ENCODE measurements at regions not wholly inside any gene's neighbourhood (a gene's known extent, or its start where the extent isn't known, plus 50 kb on each side); places are given as distances from the start of the nearest gene placed in this dataset.

GRCh38 chr5:124477062-124477461 lies 269.4 kb downstream of the ZNF608 start:
- intact Hi-C loops (cut with DNase I; ENCODE audit: low total_unique reads): no loop called here
- no peaks in the 10 kb centered on the region for H3K27me3 ChIP-seq (replicated peaks in 1 of 7)
- no peak overlapping the region for H3K4me3 ChIP-seq
- H3K36me3 ChIP-seq: no peaks in the 10 kb centered on the region
- no peaks in the 10 kb centered on the region for H3K9me3 ChIP-seq
- DNase-seq: no peak
- no peaks in the 10 kb centered on the region for H3K4me1 ChIP-seq
- no peak for TF ChIP-seq POLR2A (IDR thresholded peaks at IDR 0.05)
- TF ChIP-seq POLR2AphosphoS5 (IDR thresholded peaks at IDR 0.05): no peak
- TF ChIP-seq, protein P1, sequence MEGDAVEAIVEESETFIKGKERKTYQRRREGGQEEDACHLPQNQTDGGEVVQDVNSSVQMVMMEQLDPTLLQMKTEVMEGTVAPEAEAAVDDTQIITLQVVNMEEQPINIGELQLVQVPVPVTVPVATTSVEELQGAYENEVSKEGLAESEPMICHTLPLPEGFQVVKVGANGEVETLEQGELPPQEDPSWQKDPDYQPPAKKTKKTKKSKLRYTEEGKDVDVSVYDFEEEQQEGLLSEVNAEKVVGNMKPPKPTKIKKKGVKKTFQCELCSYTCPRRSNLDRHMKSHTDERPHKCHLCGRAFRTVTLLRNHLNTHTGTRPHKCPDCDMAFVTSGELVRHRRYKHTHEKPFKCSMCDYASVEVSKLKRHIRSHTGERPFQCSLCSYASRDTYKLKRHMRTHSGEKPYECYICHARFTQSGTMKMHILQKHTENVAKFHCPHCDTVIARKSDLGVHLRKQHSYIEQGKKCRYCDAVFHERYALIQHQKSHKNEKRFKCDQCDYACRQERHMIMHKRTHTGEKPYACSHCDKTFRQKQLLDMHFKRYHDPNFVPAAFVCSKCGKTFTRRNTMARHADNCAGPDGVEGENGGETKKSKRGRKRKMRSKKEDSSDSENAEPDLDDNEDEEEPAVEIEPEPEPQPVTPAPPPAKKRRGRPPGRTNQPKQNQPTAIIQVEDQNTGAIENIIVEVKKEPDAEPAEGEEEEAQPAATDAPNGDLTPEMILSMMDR (IDR thresholded peaks at IDR 0.05 in 8 of 11, conservative IDR thresholded peaks at IDR 0.05 in 3 of 11): no peak
- 75 to 96% (median 81%) methylated on average over 1 of the region's 1 CpG for WGBS, 5 donors
- no peak overlapping the region for H3K27ac ChIP-seq

GRCh38 chr5:124474528-124475215 lies 271.8 kb downstream of the ZNF608 start:
- intact Hi-C loops (cut with DNase I; ENCODE audit: low total_unique reads): no loop called here
- Histone ChIP-seq H3K9me3 (no peaks in the 10 kb centered on the region), H3K4me3 (no peak overlapping the region), H3K27ac (no peak overlapping the region), H3K36me3 (no peaks in the 10 kb centered on the region), H3K27me3 (replicated peaks in 1 of 7) (no peaks in the 10 kb centered on the region), H3K4me1 (no peaks in the 10 kb centered on the region)
- 79 to 89% (median 84%) methylated on average over 3 of the region's 3 CpGs for WGBS, 5 donors
- DNase-seq: no peak
- TF ChIP-seq POLR2A (IDR thresholded peaks at IDR 0.05): no peak
- TF ChIP-seq, protein P1 (IDR thresholded peaks at IDR 0.05 in 8 of 11, conservative IDR thresholded peaks at IDR 0.05 in 3 of 11): no peak
- TF ChIP-seq POLR2AphosphoS5 (IDR thresholded peaks at IDR 0.05): no peak

GRCh38 chr5:124468671-124469411 lies 277.6 kb downstream of the ZNF608 start:
- TF ChIP-seq, protein P1 (IDR thresholded peaks at IDR 0.05 in 8 of 11, conservative IDR thresholded peaks at IDR 0.05 in 3 of 11): no peak
- TF ChIP-seq POLR2A (IDR thresholded peaks at IDR 0.05): no peak
- no peak for TF ChIP-seq POLR2AphosphoS5 (IDR thresholded peaks at IDR 0.05)
- DNase-seq: no peak
- Histone ChIP-seq H3K27ac (no peak overlapping the region), H3K27me3 (replicated peaks in 1 of 7) (no peaks in the 10 kb centered on the region), H3K36me3 (no peaks in the 10 kb centered on the region), H3K4me3 (no peak overlapping the region), H3K9me3 (no peaks in the 10 kb centered on the region), H3K4me1 (no peaks in the 10 kb centered on the region)
- intact Hi-C loops (cut with DNase I; ENCODE audit: low total_unique reads): no loop called here
- WGBS, 5 donors: 89 to 93% (median 89%) methylated on average over 5 of the region's 5 CpGs

- TF ChIP-seq POLR2AphosphoS5 (IDR thresholded peaks at IDR 0.05) (no peak), POLR2A (IDR thresholded peaks at IDR 0.05) (no peak)
- TF ChIP-seq, protein P1 (IDR thresholded peaks at IDR 0.05 in 8 of 11, conservative IDR thresholded peaks at IDR 0.05 in 3 of 11): no peak
- no peaks in the 10 kb centered on the region for H3K27me3 ChIP-seq (replicated peaks in 1 of 7)
- no peaks in the 10 kb centered on the region for H3K4me1 ChIP-seq
- no peak overlapping the region for H3K27ac ChIP-seq
- intact Hi-C loops (cut with DNase I; ENCODE audit: low total_unique reads): no loop called here
- WGBS, 5 donors: 97 to 98% (median 97%) methylated on average over 1 of the region's 1 CpG
- no peak for DNase-seq
- no peaks in the 10 kb centered on the region for H3K36me3 ChIP-seq
- H3K9me3 ChIP-seq: no peaks in the 10 kb centered on the region
- H3K4me3 ChIP-seq: no peak overlapping the region
Observed at GRCh38 chr5:124467745-124468144, 278.7 kb downstream of the ZNF608 start.

Measured in spleen (tissue), 11 donors.